ENCODE measurements at regions not wholly inside any gene's neighbourhood (a gene's known extent, or its start where the extent isn't known, plus 50 kb on each side); places are given as distances from the start of the nearest gene placed in this dataset.

DNA sequence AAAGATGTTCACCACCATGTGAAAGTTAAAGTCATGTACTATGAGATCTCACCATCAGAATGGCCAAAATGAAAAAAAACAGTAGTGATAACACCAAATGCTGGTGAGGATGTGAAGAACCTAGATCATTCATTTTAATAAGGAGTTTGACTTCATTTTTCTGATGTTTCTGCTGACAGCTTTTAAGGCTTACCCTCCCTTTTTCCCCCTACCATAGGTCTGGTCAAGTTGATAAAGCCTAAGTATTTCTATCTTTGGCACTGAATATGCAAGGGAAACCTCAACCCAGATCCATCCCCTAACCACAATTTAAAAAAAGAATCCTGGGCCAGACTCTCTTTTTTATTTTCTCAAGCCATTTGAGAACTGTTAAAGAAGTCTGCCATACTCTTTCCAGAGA lies 689.6 kb upstream of the FOXG1 start:
- Histone ChIP-seq H3K4me3 (ENCODE audit: low read depth, low read length) (no peak overlapping the region), H3K36me3 (ENCODE audit: insufficient read depth, low read length) (no peaks in the 10 kb centered on the region), H3K79me2 (ENCODE audit: control insufficient read depth, insufficient read depth, low read length, unreplicated experiment) (no peaks in the 10 kb centered on the region), H3K27ac (ENCODE audit: low read depth, low read length) (no peak overlapping the region), H3K27me3 (ENCODE audit: insufficient read depth, low read length) (no peaks in the 10 kb centered on the region), H3K4me1 (ENCODE audit: control insufficient read depth, insufficient read depth, low read length, unreplicated experiment) (no peaks in the 10 kb centered on the region), H2AFZ (ENCODE audit: low read length, unreplicated experiment) (no peak overlapping the region)

DNA sequence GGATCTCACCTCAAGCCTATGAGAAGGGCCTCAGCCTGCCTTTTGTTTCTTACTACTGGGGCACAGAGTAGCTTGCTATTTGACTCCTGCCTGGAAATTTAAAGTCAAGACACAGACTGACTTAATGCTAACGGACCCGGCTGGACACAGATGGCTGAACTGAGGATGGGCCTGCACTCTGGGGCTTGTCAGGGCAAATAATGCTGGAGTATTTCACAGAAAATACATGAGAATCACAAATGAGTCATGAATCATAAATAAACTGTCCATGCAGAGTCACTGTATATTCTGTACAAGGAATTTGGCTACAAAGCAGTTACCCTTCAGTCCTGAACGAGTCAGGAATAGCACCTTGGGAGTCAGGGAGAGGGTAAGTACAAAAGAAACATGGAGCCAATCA lies 683.2 kb upstream of the FOXG1 start:
- no peaks in the 10 kb centered on the region for H3K4me1 ChIP-seq (ENCODE audit: control insufficient read depth, insufficient read depth, low read length, unreplicated experiment)
- no peaks in the 10 kb centered on the region for H3K36me3 ChIP-seq (ENCODE audit: insufficient read depth, low read length)
- H2AFZ ChIP-seq (ENCODE audit: low read length, unreplicated experiment): no peak overlapping the region
- no peaks in the 10 kb centered on the region for H3K79me2 ChIP-seq (ENCODE audit: control insufficient read depth, insufficient read depth, low read length, unreplicated experiment)
- H3K27me3 ChIP-seq (ENCODE audit: insufficient read depth, low read length): no peaks in the 10 kb centered on the region
- H3K4me3 ChIP-seq (ENCODE audit: low read depth, low read length): no peak overlapping the region
- no peak overlapping the region for H3K27ac ChIP-seq (ENCODE audit: low read depth, low read length)

DNA sequence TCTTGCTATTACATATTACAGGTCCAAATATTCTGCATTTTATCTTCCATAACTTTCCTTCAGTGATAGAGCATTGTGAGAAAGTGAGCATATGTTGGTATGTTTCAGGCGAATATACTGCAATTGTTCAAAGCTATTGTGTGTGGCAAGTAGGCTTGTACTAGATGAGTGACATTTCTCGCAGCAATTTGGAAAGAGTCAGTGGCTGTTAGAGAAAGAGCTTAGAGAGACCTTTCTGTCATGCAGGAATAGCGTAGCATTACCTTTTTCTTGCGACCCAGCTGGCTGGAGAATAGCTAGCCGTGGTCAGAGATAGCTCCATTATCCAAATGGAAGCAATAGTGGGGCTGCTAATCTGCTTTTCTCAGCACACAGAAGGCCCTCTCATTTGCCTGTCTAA lies 678.5 kb upstream of the FOXG1 start:
- no peaks in the 10 kb centered on the region for H3K27me3 ChIP-seq (ENCODE audit: insufficient read depth, low read length)
- H2AFZ ChIP-seq (ENCODE audit: low read length, unreplicated experiment): no peak overlapping the region
- H3K4me1 ChIP-seq (ENCODE audit: control insufficient read depth, insufficient read depth, low read length, unreplicated experiment): no peaks in the 10 kb centered on the region
- H3K79me2 ChIP-seq (ENCODE audit: control insufficient read depth, insufficient read depth, low read length, unreplicated experiment): no peaks in the 10 kb centered on the region
- no peak overlapping the region for H3K27ac ChIP-seq (ENCODE audit: low read depth, low read length)
- no peak overlapping the region for H3K4me3 ChIP-seq (ENCODE audit: low read depth, low read length)
- H3K36me3 ChIP-seq (ENCODE audit: insufficient read depth, low read length): no peaks in the 10 kb centered on the region

DNA sequence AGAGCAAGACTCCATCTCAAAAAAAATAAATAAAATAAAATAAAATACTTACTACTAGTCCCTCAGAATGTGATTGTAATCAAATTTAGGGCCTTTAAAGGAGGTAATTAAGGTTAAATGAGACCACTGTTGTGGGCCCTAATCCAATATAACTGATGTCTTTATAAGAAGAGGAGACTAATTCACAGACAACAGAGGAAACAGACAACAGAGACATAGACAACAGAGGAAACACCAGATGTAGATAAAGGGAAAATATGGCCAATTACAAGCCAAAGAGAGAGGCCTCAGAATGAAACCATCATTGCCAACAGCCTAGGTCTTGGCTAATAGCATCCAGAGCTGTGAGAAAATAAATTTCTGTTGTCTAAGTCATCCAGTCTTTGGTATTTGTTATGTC lies 669.0 kb upstream of the FOXG1 start:
- Histone ChIP-seq H3K36me3 (ENCODE audit: insufficient read depth, low read length) (no peaks in the 10 kb centered on the region), H2AFZ (ENCODE audit: low read length, unreplicated experiment) (no peak overlapping the region), H3K4me1 (ENCODE audit: control insufficient read depth, insufficient read depth, low read length, unreplicated experiment) (no peaks in the 10 kb centered on the region), H3K27me3 (ENCODE audit: insufficient read depth, low read length) (no peaks in the 10 kb centered on the region), H3K27ac (ENCODE audit: low read depth, low read length) (no peak overlapping the region), H3K4me3 (ENCODE audit: low read depth, low read length) (no peak overlapping the region), H3K79me2 (ENCODE audit: control insufficient read depth, insufficient read depth, low read length, unreplicated experiment) (no peaks in the 10 kb centered on the region)

DNA sequence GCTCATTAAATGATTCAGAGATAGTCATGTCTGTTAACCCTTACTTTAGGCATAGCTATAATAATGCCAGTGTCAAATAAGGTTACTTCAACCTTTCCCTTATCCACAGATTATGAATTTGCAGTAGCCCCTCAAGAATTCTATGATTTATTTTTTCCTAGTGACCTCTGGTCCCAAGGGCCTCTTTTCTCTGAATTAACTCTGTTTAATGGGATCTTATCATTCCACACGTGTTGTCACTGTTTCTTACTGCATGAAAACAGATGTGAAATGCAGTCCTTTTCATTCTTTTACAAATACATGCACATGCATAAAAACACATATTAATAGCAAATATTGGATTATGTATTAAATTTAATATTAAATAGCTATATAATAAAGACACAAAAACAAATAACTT lies 667.7 kb upstream of the FOXG1 start:
- Histone ChIP-seq H3K79me2 (ENCODE audit: control insufficient read depth, insufficient read depth, low read length, unreplicated experiment) (no peaks in the 10 kb centered on the region), H3K27ac (ENCODE audit: low read depth, low read length) (no peak overlapping the region), H3K4me1 (ENCODE audit: control insufficient read depth, insufficient read depth, low read length, unreplicated experiment) (no peaks in the 10 kb centered on the region), H3K36me3 (ENCODE audit: insufficient read depth, low read length) (no peaks in the 10 kb centered on the region), H3K27me3 (ENCODE audit: insufficient read depth, low read length) (no peaks in the 10 kb centered on the region), H3K4me3 (ENCODE audit: low read depth, low read length) (no peak overlapping the region), H2AFZ (ENCODE audit: low read length, unreplicated experiment) (no peak overlapping the region)

DNA sequence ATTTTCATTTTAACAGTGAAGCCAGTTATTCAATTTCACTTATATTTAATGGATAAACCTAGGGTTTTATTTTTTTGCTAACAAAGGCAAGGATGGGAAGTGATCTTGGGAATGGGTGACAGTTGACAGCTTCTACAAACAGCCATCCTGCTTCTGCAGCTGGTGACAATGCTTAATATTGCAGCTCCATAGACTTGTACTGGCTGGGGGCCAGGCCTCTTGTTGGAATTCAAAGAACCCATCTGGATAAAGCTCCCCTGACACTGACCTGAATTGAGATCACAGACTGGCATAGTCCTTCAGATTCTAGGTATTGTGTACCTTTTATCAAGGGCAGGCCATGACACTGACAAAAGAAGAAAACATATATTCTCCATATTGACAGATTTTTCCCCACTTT lies 664.6 kb upstream of the FOXG1 start:
- no peak overlapping the region for H2AFZ ChIP-seq (ENCODE audit: low read length, unreplicated experiment)
- H3K4me3 ChIP-seq (ENCODE audit: low read depth, low read length): no peak overlapping the region
- H3K27me3 ChIP-seq (ENCODE audit: insufficient read depth, low read length): no peaks in the 10 kb centered on the region
- no peaks in the 10 kb centered on the region for H3K4me1 ChIP-seq (ENCODE audit: control insufficient read depth, insufficient read depth, low read length, unreplicated experiment)
- no peaks in the 10 kb centered on the region for H3K36me3 ChIP-seq (ENCODE audit: insufficient read depth, low read length)
- H3K27ac ChIP-seq (ENCODE audit: low read depth, low read length): no peak overlapping the region
- H3K79me2 ChIP-seq (ENCODE audit: control insufficient read depth, insufficient read depth, low read length, unreplicated experiment): no peaks in the 10 kb centered on the region

DNA sequence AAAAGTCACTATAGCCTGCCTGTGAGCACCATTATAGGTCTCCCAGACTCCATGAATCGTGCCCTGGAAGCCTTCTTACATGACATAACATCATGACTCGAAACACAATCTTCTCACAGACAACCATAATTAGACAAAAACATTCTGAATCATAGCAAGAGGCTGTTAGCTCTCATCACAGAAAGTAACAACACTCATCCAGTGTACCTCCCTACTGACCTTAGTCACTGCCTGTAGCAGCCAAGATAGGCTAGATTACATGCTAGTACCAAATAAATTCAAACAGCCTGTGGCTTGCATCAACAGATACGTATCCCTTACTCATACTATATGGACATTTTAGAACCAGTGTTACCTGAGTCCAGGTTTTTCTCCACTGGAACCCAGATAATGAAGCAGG lies 663.8 kb upstream of the FOXG1 start:
- no peaks in the 10 kb centered on the region for H3K79me2 ChIP-seq (ENCODE audit: control insufficient read depth, insufficient read depth, low read length, unreplicated experiment)
- no peak overlapping the region for H2AFZ ChIP-seq (ENCODE audit: low read length, unreplicated experiment)
- H3K36me3 ChIP-seq (ENCODE audit: insufficient read depth, low read length): no peaks in the 10 kb centered on the region
- no peaks in the 10 kb centered on the region for H3K4me1 ChIP-seq (ENCODE audit: control insufficient read depth, insufficient read depth, low read length, unreplicated experiment)
- no peaks in the 10 kb centered on the region for H3K27me3 ChIP-seq (ENCODE audit: insufficient read depth, low read length)
- H3K27ac ChIP-seq (ENCODE audit: low read depth, low read length): no peak overlapping the region
- no peak overlapping the region for H3K4me3 ChIP-seq (ENCODE audit: low read depth, low read length)

DNA sequence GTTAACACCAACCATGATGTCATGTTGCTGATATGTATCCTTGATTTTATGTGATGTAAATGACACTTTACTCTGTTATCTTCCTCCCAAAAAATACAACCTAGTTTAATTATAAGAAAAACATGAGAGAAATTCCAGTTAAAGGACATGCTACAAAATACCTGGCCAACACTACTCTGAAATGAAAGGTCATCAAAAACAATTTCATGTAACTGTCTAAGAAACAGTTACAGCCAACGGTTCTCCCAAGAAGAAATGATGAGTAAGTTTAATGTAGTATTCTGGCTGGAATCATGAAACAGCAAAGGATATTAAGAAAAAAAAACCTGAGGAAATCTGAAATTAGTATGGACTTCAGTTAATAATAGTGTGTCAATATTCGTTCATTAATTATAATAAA lies 653.3 kb upstream of the FOXG1 start:
- Histone ChIP-seq H3K27me3 (ENCODE audit: insufficient read depth, low read length) (no peaks in the 10 kb centered on the region), H3K79me2 (ENCODE audit: control insufficient read depth, insufficient read depth, low read length, unreplicated experiment) (no peaks in the 10 kb centered on the region), H3K4me3 (ENCODE audit: low read depth, low read length) (no peak overlapping the region), H3K4me1 (ENCODE audit: control insufficient read depth, insufficient read depth, low read length, unreplicated experiment) (no peaks in the 10 kb centered on the region), H3K36me3 (ENCODE audit: insufficient read depth, low read length) (no peaks in the 10 kb centered on the region), H2AFZ (ENCODE audit: low read length, unreplicated experiment) (no peak overlapping the region), H3K27ac (ENCODE audit: low read depth, low read length) (no peak overlapping the region)

DNA sequence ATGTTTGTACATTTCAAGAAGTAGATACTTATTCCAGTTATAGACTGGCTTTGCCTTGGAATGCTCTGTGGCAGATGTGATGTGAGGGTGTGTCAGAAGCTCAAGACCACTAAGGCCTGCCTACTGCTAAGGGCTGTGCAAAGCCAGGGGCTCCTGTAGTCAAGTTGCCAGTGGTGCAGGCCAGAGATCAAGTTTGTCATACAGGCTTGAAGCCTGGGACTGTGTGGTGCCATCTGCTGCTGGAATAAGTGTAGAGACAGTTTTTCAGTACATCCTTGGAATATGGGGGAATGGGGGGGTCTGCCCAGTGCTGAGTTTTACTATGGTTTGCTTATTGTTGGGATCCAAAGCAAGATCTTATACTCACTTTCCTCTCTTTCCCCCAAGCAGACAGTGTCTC lies 649.9 kb upstream of the FOXG1 start:
- Histone ChIP-seq H3K27me3 (ENCODE audit: insufficient read depth, low read length) (no peaks in the 10 kb centered on the region), H3K4me1 (ENCODE audit: control insufficient read depth, insufficient read depth, low read length, unreplicated experiment) (no peaks in the 10 kb centered on the region), H2AFZ (ENCODE audit: low read length, unreplicated experiment) (no peak overlapping the region), H3K4me3 (ENCODE audit: low read depth, low read length) (no peak overlapping the region), H3K36me3 (ENCODE audit: insufficient read depth, low read length) (no peaks in the 10 kb centered on the region), H3K27ac (ENCODE audit: low read depth, low read length) (no peak overlapping the region), H3K79me2 (ENCODE audit: control insufficient read depth, insufficient read depth, low read length, unreplicated experiment) (no peaks in the 10 kb centered on the region)

DNA sequence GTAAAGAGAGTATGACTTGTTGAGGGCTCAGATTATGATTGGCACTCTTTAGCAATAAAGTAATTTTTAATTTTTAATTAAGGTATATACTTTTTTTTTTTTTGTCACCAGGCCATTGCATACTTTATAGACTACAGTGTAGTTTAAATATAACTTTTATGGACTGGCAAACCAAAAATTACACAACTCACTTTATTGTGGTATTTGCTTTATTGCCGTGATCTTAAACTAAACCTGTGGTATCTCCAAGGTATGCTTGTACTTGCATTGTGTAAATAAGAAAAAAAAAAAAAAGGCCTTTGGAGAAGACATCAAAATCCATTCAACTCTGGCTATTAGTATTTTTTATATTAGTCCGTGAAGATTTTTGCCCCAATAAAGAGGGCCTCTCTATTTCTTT lies 646.7 kb upstream of the FOXG1 start:
- no peaks in the 10 kb centered on the region for H3K36me3 ChIP-seq (ENCODE audit: insufficient read depth, low read length)
- H2AFZ ChIP-seq (ENCODE audit: low read length, unreplicated experiment): no peak overlapping the region
- no peaks in the 10 kb centered on the region for H3K79me2 ChIP-seq (ENCODE audit: control insufficient read depth, insufficient read depth, low read length, unreplicated experiment)
- H3K27ac ChIP-seq (ENCODE audit: low read depth, low read length): no peak overlapping the region
- no peaks in the 10 kb centered on the region for H3K4me1 ChIP-seq (ENCODE audit: control insufficient read depth, insufficient read depth, low read length, unreplicated experiment)
- H3K4me3 ChIP-seq (ENCODE audit: low read depth, low read length): no peak overlapping the region
- no peaks in the 10 kb centered on the region for H3K27me3 ChIP-seq (ENCODE audit: insufficient read depth, low read length)

DNA sequence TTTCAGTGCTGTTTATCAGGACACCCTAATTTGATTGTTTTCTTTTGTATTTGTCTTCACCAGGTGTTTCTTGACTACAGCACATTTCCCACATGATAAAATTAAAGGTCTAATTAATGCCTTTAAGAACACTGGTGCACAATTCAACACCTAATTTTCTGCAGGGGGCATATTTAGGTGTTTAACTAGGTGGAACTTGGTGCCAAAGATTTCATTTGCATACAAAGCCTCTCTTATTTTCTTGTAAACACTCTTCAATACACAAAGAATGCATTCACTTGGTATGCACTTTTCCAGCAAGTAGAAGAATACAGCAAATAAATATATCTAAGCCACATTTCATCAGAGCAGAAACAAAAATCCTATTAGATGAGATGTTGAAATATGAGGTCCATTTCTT lies 646.2 kb upstream of the FOXG1 start:
- Histone ChIP-seq H3K36me3 (ENCODE audit: insufficient read depth, low read length) (no peaks in the 10 kb centered on the region), H3K4me3 (ENCODE audit: low read depth, low read length) (no peak overlapping the region), H3K79me2 (ENCODE audit: control insufficient read depth, insufficient read depth, low read length, unreplicated experiment) (no peaks in the 10 kb centered on the region), H3K27me3 (ENCODE audit: insufficient read depth, low read length) (no peaks in the 10 kb centered on the region), H3K4me1 (ENCODE audit: control insufficient read depth, insufficient read depth, low read length, unreplicated experiment) (no peaks in the 10 kb centered on the region), H2AFZ (ENCODE audit: low read length, unreplicated experiment) (no peak overlapping the region), H3K27ac (ENCODE audit: low read depth, low read length) (no peak overlapping the region)

All from ACC112 (cell line).